IMR-90 (cell line): ENCODE measurements at regions not wholly inside any gene's neighbourhood (a gene's known extent, or its start where the extent isn't known, plus 50 kb on each side); places are given as distances from the start of the nearest gene placed in this dataset.

Experiments used
- ATAC-seq: fragments of 200-7000 bp; cut with Tn5 transposase; 2 replicates; pipeline ENCODE4 v1.9.1; 2020; ENCODE audit warnings: low read depth, mild to moderate bottlenecking, moderate library complexity
- BruUV-seq: library from RNA; stranded (reverse); fragments of 400-500 nt; replicated peaks from 2 replicates; lab custom pipeline; 2021; lab: Mats Ljungman, UMichigan
- CTCF ChIA-PET: fragments of 300-600 bp; formaldehyde crosslinking; extraction: SDS; loops from one replicate; lab custom pipeline; 2021; ENCODE audit warnings: antibody characterized with exemption; lab: Yijun Ruan, JAX
- POLR2A ChIA-PET: fragments of 300-600 bp; sonication (Branson Sonifier 250); formaldehyde crosslinking; loops from one replicate; lab custom pipeline; 2022; ENCODE audit warnings: antibody characterized with exemption; ENCODE audit not compliant: unreplicated experiment; lab: Charles Lee
- DNase-seq: peaks from one replicate; pipeline ENCODE4 v3.0.0; 2013
- H2AFZ ChIP-seq: replicated peaks from 2 replicates; pipeline ENCODE3; 2013; ENCODE audit warnings: low read length, mild to moderate bottlenecking; ENCODE audit not compliant: poor library complexity
- H2AK5ac ChIP-seq: 2 replicates; pipeline ENCODE4 v1.6.1; 2013; ENCODE audit warnings: low read depth, low read length, inconsistent platforms
- H2AK9ac ChIP-seq: replicated peaks from 2 replicates; pipeline ENCODE3; 2013; ENCODE audit warnings: mild to moderate bottlenecking, low read depth, low read length, moderate library complexity; ENCODE audit not compliant: poor library complexity
- H2BK120ac ChIP-seq: 2 replicates; pipeline ENCODE4 v1.6.1; 2013; ENCODE audit warnings: low read depth, low read length, inconsistent platforms
- H2BK15ac ChIP-seq: 3 replicates; pipeline ENCODE4 v1.6.1; 2013; ENCODE audit warnings: low read depth, low read length, inconsistent platforms
- H2BK20ac ChIP-seq: 2 replicates; pipeline ENCODE4 v1.6.1; 2013; ENCODE audit warnings: low read depth, mild to moderate bottlenecking, inconsistent platforms, low read length, moderate library complexity
- H2BK5ac ChIP-seq: 2 replicates; pipeline ENCODE4 v1.6.1; 2013; ENCODE audit warnings: mild to moderate bottlenecking, low read depth, low read length, inconsistent platforms; ENCODE audit not compliant: poor library complexity, severe bottlenecking
- H3K14ac ChIP-seq: replicated peaks from 2 replicates; pipeline ENCODE4 v1.6.1; 2013; ENCODE audit warnings: low read depth, low read length, inconsistent platforms
- H3K18ac ChIP-seq: 2 replicates; pipeline ENCODE4 v1.6.1; 2013; ENCODE audit warnings: low read depth, low read length, control low read depth
- H3K23ac ChIP-seq: 2 replicates; pipeline ENCODE4 v1.6.1; 2013; ENCODE audit warnings: low read depth, low read length, inconsistent platforms
- H3K27ac ChIP-seq: 2 replicates; pipeline ENCODE4 v1.5.1; 2013; ENCODE audit warnings: mild to moderate bottlenecking, control low read depth, low read length; ENCODE audit not compliant: insufficient read depth
- H3K27me3 ChIP-seq: 2 replicates; pipeline ENCODE4 v1.6.1; 2013; ENCODE audit warnings: low read length; ENCODE audit not compliant: control insufficient read depth, insufficient read depth
- H3K36me3 ChIP-seq: 2 replicates; pipeline ENCODE4 v1.6.1; 2013; ENCODE audit warnings: low read length, mixed read lengths; ENCODE audit not compliant: control insufficient read depth, insufficient read depth
- H3K4ac ChIP-seq: 2 replicates; pipeline ENCODE4 v1.6.1; 2013; ENCODE audit warnings: low read depth, low read length, inconsistent platforms
- H3K4me1 ChIP-seq: 2 replicates; pipeline ENCODE4 v1.6.1; 2013; ENCODE audit warnings: low read length, mixed read lengths; ENCODE audit not compliant: control insufficient read depth, insufficient read depth
- H3K4me2 ChIP-seq: 2 replicates; pipeline ENCODE4 v1.6.1; 2013; ENCODE audit warnings: low read depth, mild to moderate bottlenecking, control low read depth, low read length, moderate library complexity
- H3K4me3 ChIP-seq: 2 replicates; pipeline ENCODE4 v1.5.1; 2013; ENCODE audit warnings: low read depth, mild to moderate bottlenecking, control low read depth, low read length, moderate library complexity; ENCODE audit not compliant: insufficient read depth
- H3K56ac ChIP-seq: 2 replicates; pipeline ENCODE4 v1.6.1; 2013; ENCODE audit warnings: low read length, inconsistent platforms; ENCODE audit not compliant: insufficient read depth; ENCODE audit errors: extremely low read depth
- H3K79me1 ChIP-seq, 2 experiments: 2 replicates each; pipeline ENCODE4 v1.6.1; 2013; ENCODE audit warnings: low read length in 2 of 2, inconsistent platforms in 1 of 2, low read depth in 1 of 2
- H3K9ac ChIP-seq: 2 replicates; pipeline ENCODE4 v1.6.1; 2013; ENCODE audit warnings: low read depth, low read length, control low read depth
- H3K9me1 ChIP-seq: 2 replicates; pipeline ENCODE4 v1.6.1; 2013; ENCODE audit warnings: low read length, inconsistent platforms; ENCODE audit not compliant: insufficient read depth
- H3K9me3 ChIP-seq: 2 replicates; pipeline ENCODE4 v1.6.1; 2013; ENCODE audit warnings: low read length; ENCODE audit not compliant: control insufficient read depth, insufficient read depth
- H4K20me1 ChIP-seq: 2 replicates; pipeline ENCODE4 v1.6.1; 2013; ENCODE audit warnings: low read length, inconsistent platforms; ENCODE audit not compliant: insufficient read depth
- H4K5ac ChIP-seq: 2 replicates; pipeline ENCODE4 v1.6.1; 2013; ENCODE audit warnings: mild to moderate bottlenecking, low read depth, low read length, control low read depth
- H4K8ac ChIP-seq, 2 experiments: 2 replicates each; pipeline ENCODE4 v1.6.1; 2013; ENCODE audit warnings: low read depth in 2 of 2, low read length in 2 of 2, control low read depth in 1 of 2, inconsistent platforms in 1 of 2
- H4K91ac ChIP-seq: 2 replicates; pipeline ENCODE4 v1.6.1; 2013; ENCODE audit warnings: low read depth, low read length, inconsistent platforms; ENCODE audit not compliant: insufficient read depth
- BHLHE40 ChIP-seq: fragments of 150-350 bp; IDR thresholded peaks from 2 replicates; pipeline ENCODE4 v1.6.1; 2016; ENCODE audit warnings: mild to moderate bottlenecking, low read depth, low read length
- CEBPB ChIP-seq: IDR thresholded peaks from 2 replicates; pipeline ENCODE4 v1.6.1; 2012; ENCODE audit warnings: low read depth, low read length, improper control_type of control experiment
- CHD1 ChIP-seq: IDR thresholded peaks from 2 replicates; pipeline ENCODE4 v1.6.1; 2012; ENCODE audit warnings: low read depth, low read length, improper control_type of control experiment
- CTCF ChIP-seq: conservative IDR thresholded peaks from 2 replicates; pipeline ENCODE4 v1.5.1; 2012; ENCODE audit warnings: mild to moderate bottlenecking, low read depth, low read length, improper control_type of control experiment
- ELK1 ChIP-seq: fragments of 150-350 bp; IDR thresholded peaks from 2 replicates; pipeline ENCODE4 v1.6.1; 2016; ENCODE audit warnings: low read depth, mild to moderate bottlenecking, low read length, moderate library complexity, borderline replicate concordance
- FOS ChIP-seq: fragments of 150-350 bp; IDR thresholded peaks from 2 replicates; pipeline ENCODE4 v1.6.1; 2016; ENCODE audit warnings: low read depth, low read length
- MAFK ChIP-seq: IDR thresholded peaks from 2 replicates; pipeline ENCODE4 v1.6.1; 2012; ENCODE audit warnings: low read depth, low read length, improper control_type of control experiment
- MAZ ChIP-seq: IDR thresholded peaks from 2 replicates; pipeline ENCODE4 v1.6.1; 2012; ENCODE audit warnings: low read depth, mild to moderate bottlenecking, low read length, improper control_type of control experiment, moderate library complexity, borderline replicate concordance
- MXI1 ChIP-seq: IDR thresholded peaks from 2 replicates; pipeline ENCODE4 v1.6.1; 2012; ENCODE audit warnings: low read depth, mild to moderate bottlenecking, low read length, moderate library complexity, borderline replicate concordance
- NFE2L2 ChIP-seq: fragments of 150-350 bp; IDR thresholded peaks from 2 replicates; pipeline ENCODE4 v1.6.1; 2016; ENCODE audit warnings: low read depth, mild to moderate bottlenecking, low read length
- POLR2A ChIP-seq: IDR thresholded peaks from 2 replicates; pipeline ENCODE4 v1.6.1; 2012; ENCODE audit warnings: mild to moderate bottlenecking, low read depth, low read length
- RAD21 ChIP-seq: IDR thresholded peaks from 2 replicates; pipeline ENCODE4 v1.6.1; 2012; ENCODE audit warnings: low read length, improper control_type of control experiment
- RCOR1 ChIP-seq: IDR thresholded peaks from 2 replicates; pipeline ENCODE4 v1.6.1; 2012; ENCODE audit warnings: mild to moderate bottlenecking, low read length, improper control_type of control experiment; ENCODE audit not compliant: insufficient replicate concordance
- RFX5 ChIP-seq: IDR thresholded peaks from 2 replicates; pipeline ENCODE4 v1.8.0; 2012; ENCODE audit warnings: low read depth, mild to moderate bottlenecking, low read length, moderate library complexity
- SMC3 ChIP-seq: fragments of 150-350 bp; IDR thresholded peaks from 2 replicates; pipeline ENCODE4 v1.6.1; 2016; ENCODE audit warnings: low read depth, mild to moderate bottlenecking, antibody characterized with exemption, low read length, moderate library complexity
- USF2 ChIP-seq: fragments of 150-350 bp; IDR thresholded peaks from 2 replicates; pipeline ENCODE4 v1.6.1; 2017; ENCODE audit warnings: mild to moderate bottlenecking, antibody characterized with exemption, low read length, low read depth
- WGBS, 2 experiments: methylation state at CpG; one replicate each; pipeline versions ENCODE4 v1.1.5 to v1.1.7; 2013; ENCODE audit warnings: missing lambda C conversion rate in 2 of 2; ENCODE audit not compliant: insufficient read length in 1 of 2; ENCODE audit errors: extremely low coverage in 2 of 2; 5-methylcytosine and 5-hydroxymethylcytosine counted together
- dilution Hi-C: fragments of 300-500 bp; cut with HindIII; formaldehyde crosslinking; loops from one replicate; pipeline ENCODE4 v1.14.3; 2018; ENCODE audit warnings: low sequenced_read_pairs; ENCODE audit not compliant: unreplicated experiment
- in situ Hi-C: fragments of 300-500 bp; cut with MboI; formaldehyde crosslinking; loops from 3 replicates; pipeline ENCODE4 v1.14.3; 2019; ENCODE audit warnings: low sequenced_read_pairs, inconsistent platforms, mixed read lengths
- intact Hi-C: fragments of 100-400 bp; cut with micrococcal nuclease; formaldehyde crosslinking; loops from 2 replicates; pipeline ENCODE4 v1.10.0; 2022

GRCh38 chr14:40009771-40010170, 577.5 kb upstream of the FBXO33 start:
- WGBS, 2 experiments = no CpG with 5 or more reads among the region's 4 CpGs
- H4K5ac ChIP-seq = no peak overlapping the region
- DNase-seq (no peak), ATAC-seq (no peak)
- no peaks in the 10 kb centered on the region for H3K9me1 ChIP-seq
- dilution Hi-C loops (no loop called here), intact Hi-C loops (no loop called here), in situ Hi-C loops (no loop called here)
- no peak overlapping the region for H3K23ac ChIP-seq
- no peaks in the 10 kb centered on the region for H4K20me1 ChIP-seq
- H2AFZ ChIP-seq = no peak overlapping the region
- H2BK20ac ChIP-seq = no peak overlapping the region
- POLR2A ChIA-PET = no interaction called here
- no peak overlapping the region for H3K9ac ChIP-seq
- no peaks in the 10 kb centered on the region for H3K27me3 ChIP-seq
- no peaks in the 10 kb centered on the region for H3K79me1 ChIP-seq
- H3K36me3 ChIP-seq = no peaks in the 10 kb centered on the region
- no peak overlapping the region for H4K91ac ChIP-seq
- no peak overlapping the region for H2AK9ac ChIP-seq
- BruUV-seq = no TSS peak
- no peak overlapping the region for H4K8ac ChIP-seq
- no peaks in the 10 kb centered on the region for H3K4me1 ChIP-seq
- H3K4me2 ChIP-seq = no peak overlapping the region
- H3K56ac ChIP-seq = no peak overlapping the region
- no peak overlapping the region for H2BK5ac ChIP-seq
- no peak overlapping the region for H3K4ac ChIP-seq
- peaks cover 9% of the 10 kb centered on the region for H3K9me3 ChIP-seq
- no peak overlapping the region for H3K14ac ChIP-seq
- H3K18ac ChIP-seq = no peak overlapping the region
- no peak overlapping the region for H2BK120ac ChIP-seq
- H2BK15ac ChIP-seq = no peak overlapping the region
- TF ChIP-seq CEBPB (no peak), CHD1 (no peak), RCOR1 (no peak), SMC3 (no peak), MXI1 (no peak), BHLHE40 (no peak), RFX5 (no peak), FOS (no peak), MAZ (no peak), NFE2L2 (no peak), POLR2A (no peak), MAFK (no peak), RAD21 (no peak), ELK1 (no peak), CTCF (no peak), USF2 (no peak)
- H2AK5ac ChIP-seq = no peak overlapping the region
- CTCF ChIA-PET = no interaction called here
- no peak overlapping the region for H3K27ac ChIP-seq
- H3K4me3 ChIP-seq = no peak overlapping the region
